H9 (cell line): ENCODE measurements at regions not wholly inside any gene's neighbourhood (a gene's known extent, or its start where the extent isn't known, plus 50 kb on each side); places are given as distances from the start of the nearest gene placed in this dataset.

ENCODE experiments used
- DNase-seq: peaks from one replicate; pipeline ENCODE4 v3.0.0-alpha.2; 2017
- H2AFZ ChIP-seq: one replicate; pipeline ENCODE4 v1.6.1; 2013; ENCODE audit warnings: mild to moderate bottlenecking, low read length, control low read depth, moderate library complexity
- H2AK5ac ChIP-seq: 2 replicates; pipeline ENCODE4 v1.6.1; 2013; ENCODE audit warnings: low read length, control low read depth, mixed read lengths; ENCODE audit not compliant: insufficient read length
- H2BK120ac ChIP-seq: one replicate; pipeline ENCODE4 v1.6.1; 2013; ENCODE audit warnings: low read depth, mild to moderate bottlenecking, low read length, control low read depth, inconsistent platforms; ENCODE audit not compliant: poor library complexity, severe bottlenecking
- H2BK12ac ChIP-seq: 2 replicates; pipeline ENCODE4 v1.6.1; 2013; ENCODE audit warnings: low read length, control low read depth, mixed read lengths, low read depth; ENCODE audit not compliant: insufficient read length
- H2BK15ac ChIP-seq: 2 replicates; pipeline ENCODE4 v1.6.1; 2013; ENCODE audit warnings: low read depth, low read length, control low read depth
- H2BK20ac ChIP-seq: one replicate; pipeline ENCODE4 v1.6.1; 2013; ENCODE audit warnings: low read depth, mild to moderate bottlenecking, low read length, control low read depth, inconsistent platforms; ENCODE audit not compliant: poor library complexity, severe bottlenecking
- H2BK5ac ChIP-seq: 2 replicates; pipeline ENCODE4 v1.6.1; 2013; ENCODE audit warnings: low read length, control low read depth, mixed read lengths; ENCODE audit not compliant: insufficient read length
- H3K14ac ChIP-seq: 2 replicates; pipeline ENCODE4 v1.6.1; 2013; ENCODE audit warnings: low read length, control low read depth; ENCODE audit not compliant: insufficient read depth
- H3K18ac ChIP-seq: 2 replicates; pipeline ENCODE4 v1.6.1; 2013; ENCODE audit warnings: low read depth, mild to moderate bottlenecking, mixed read lengths, low read length, control low read depth; ENCODE audit not compliant: insufficient read length
- H3K23ac ChIP-seq: 2 replicates; pipeline ENCODE4 v1.6.1; 2013; ENCODE audit warnings: low read length, control low read depth, mixed read lengths, low read depth; ENCODE audit not compliant: insufficient read length
- H3K23me2 ChIP-seq: 2 replicates; pipeline ENCODE4 v1.6.1; 2013; ENCODE audit warnings: low read depth, mild to moderate bottlenecking, mixed read lengths, low read length, control low read depth; ENCODE audit not compliant: insufficient read length, poor library complexity, severe bottlenecking
- H3K27ac ChIP-seq: 2 replicates; pipeline ENCODE4 v1.5.1; 2013; ENCODE audit warnings: low read length, control low read depth, mixed read lengths, low read depth; ENCODE audit not compliant: insufficient read length
- H3K27me3 ChIP-seq: 2 replicates; pipeline ENCODE4 v1.6.1; 2013; ENCODE audit warnings: low read length, control low read depth, inconsistent platforms; ENCODE audit not compliant: insufficient read depth
- H3K4ac ChIP-seq: 2 replicates; pipeline ENCODE4 v1.6.1; 2013; ENCODE audit warnings: low read depth, mild to moderate bottlenecking, control low read depth, inconsistent platforms, low read length, moderate library complexity
- H3K4me1 ChIP-seq: 2 replicates; pipeline ENCODE4 v1.6.1; 2013; ENCODE audit warnings: low read length, control low read depth, inconsistent platforms; ENCODE audit not compliant: insufficient read depth
- H3K4me2 ChIP-seq: 2 replicates; pipeline ENCODE4 v1.6.1; 2013; ENCODE audit warnings: low read length, control low read depth, mixed read lengths; ENCODE audit not compliant: insufficient read length, insufficient read depth
- H3K56ac ChIP-seq: 2 replicates; pipeline ENCODE4 v1.6.1; 2013; ENCODE audit warnings: low read depth, mild to moderate bottlenecking, mixed read lengths, low read length, control low read depth; ENCODE audit not compliant: insufficient read length
- H3K79me1 ChIP-seq: 2 replicates; pipeline ENCODE4 v1.6.1; 2013; ENCODE audit warnings: low read depth, mild to moderate bottlenecking, moderate library complexity, low read length, control low read depth, inconsistent platforms; ENCODE audit not compliant: insufficient read depth, poor library complexity, severe bottlenecking
- H3K79me2 ChIP-seq: 2 replicates; pipeline ENCODE4 v1.6.1; 2013; ENCODE audit warnings: low read length, control low read depth, inconsistent platforms; ENCODE audit not compliant: insufficient read depth
- H3K9ac ChIP-seq: 2 replicates; pipeline ENCODE4 v1.6.1; 2013; ENCODE audit warnings: low read length, control low read depth, mixed read lengths; ENCODE audit not compliant: insufficient read length; ENCODE audit errors: extremely low read depth
- H3K9me3 ChIP-seq: one replicate; pipeline ENCODE4 v1.6.1; 2013; ENCODE audit warnings: low read depth, low read length, inconsistent platforms; ENCODE audit not compliant: control insufficient read depth
- H3T11ph ChIP-seq: one replicate; pipeline ENCODE4 v1.6.1; 2013; ENCODE audit warnings: mild to moderate bottlenecking, low read length, control low read depth, inconsistent platforms
- H4K20me1 ChIP-seq: one replicate; pipeline ENCODE4 v1.6.1; 2013; ENCODE audit not compliant: control insufficient read depth, insufficient read length, insufficient read depth
- H4K5ac ChIP-seq: 2 replicates; pipeline ENCODE4 v1.6.1; 2013; ENCODE audit warnings: low read depth, mild to moderate bottlenecking, mixed read lengths, low read length, control low read depth; ENCODE audit not compliant: insufficient read length
- H4K8ac ChIP-seq: replicated peaks from 2 replicates; pipeline ENCODE4 v1.6.1; 2013; ENCODE audit warnings: low read length, control low read depth, mixed read lengths, low read depth; ENCODE audit not compliant: insufficient read length
- H4K91ac ChIP-seq: 2 replicates; pipeline ENCODE4 v1.6.1; 2013; ENCODE audit warnings: low read depth, mild to moderate bottlenecking, moderate library complexity, mixed read lengths, low read length, control low read depth; ENCODE audit not compliant: insufficient read length
- H3K27ac Mint-ChIP-seq, 3 experiments: 2 replicates in 2 of 3; 3 replicates in 1 of 3; pipeline ENCODE4 v1.8.0; 2020 to 2021; ENCODE audit warnings: mixed read lengths in 3 of 3, mild to moderate bottlenecking in 1 of 3, moderate library complexity in 1 of 3
- H3K27me3 Mint-ChIP-seq: 2 replicates; pipeline ENCODE4 v1.8.0; 2021; ENCODE audit warnings: low read depth, mild to moderate bottlenecking, moderate library complexity, mixed read lengths
- H3K36me3 Mint-ChIP-seq, 3 experiments: 2 replicates in 2 of 3; 3 replicates in 1 of 3; pipeline ENCODE4 v1.8.0; 2020 to 2021; ENCODE audit warnings: low read depth in 3 of 3, mixed read lengths in 3 of 3; ENCODE audit not compliant: insufficient read depth in 1 of 3
- H3K4me1 Mint-ChIP-seq, 2 experiments: 2 replicates each; pipeline ENCODE4 v1.8.0; 2020; ENCODE audit warnings: mixed read lengths in 2 of 2
- H3K4me3 Mint-ChIP-seq, 2 experiments: 2 replicates in 1 of 2; 3 replicates in 1 of 2; pipeline ENCODE4 v1.8.0; 2020 to 2021; ENCODE audit warnings: mild to moderate bottlenecking in 2 of 2, mixed read lengths in 2 of 2, moderate library complexity in 1 of 2
- H3K9me3 Mint-ChIP-seq, 2 experiments: 2 replicates in 1 of 2; 3 replicates in 1 of 2; pipeline ENCODE4 v1.8.0; 2020; ENCODE audit warnings: mild to moderate bottlenecking in 2 of 2, mixed read lengths in 2 of 2, moderate library complexity in 1 of 2
- WGBS: extraction: QIAGEN DNeasy Blood & Tissue Kit; methylation state at CpG from one replicate; pipeline ENCODE4 v1.1.7; 2013; ENCODE audit warnings: missing lambda C conversion rate, low lambda C conversion rate, mixed read lengths; ENCODE audit not compliant: insufficient read length; ENCODE audit errors: extremely low coverage; 5-methylcytosine and 5-hydroxymethylcytosine counted together
- TF ChIP-seq, protein P1 (sequence below): fragments of 200-600 bp; sonication (generic); conservative IDR thresholded peaks from 3 replicates; pipeline ENCODE4 v1.8.0; 2021; ENCODE audit warnings: antibody characterized with exemption, mild to moderate bottlenecking

GRCh38 chr5:86890375-86890774 is 272.6 kb downstream of the COX7C start:
- H2BK15ac ChIP-seq: no peak overlapping the region
- WGBS: no CpG with 5 or more reads among the region's 1 CpG
- H3K4me3 Mint-ChIP-seq: no peak overlapping the region
- H3K9ac ChIP-seq: no peak overlapping the region
- H3K27me3 Mint-ChIP-seq: no peaks in the 10 kb centered on the region
- H2AFZ ChIP-seq: no peak overlapping the region
- H4K8ac ChIP-seq: no peak overlapping the region
- no peak overlapping the region for H2BK20ac ChIP-seq
- no peak overlapping the region for H2BK5ac ChIP-seq
- no peak overlapping the region for H3K18ac ChIP-seq
- H3K27ac ChIP-seq: no peak overlapping the region
- H3T11ph ChIP-seq: no peak overlapping the region
- no peak overlapping the region for H3K56ac ChIP-seq
- H3K14ac ChIP-seq: no peak overlapping the region
- H3K79me2 ChIP-seq: no peaks in the 10 kb centered on the region
- H4K20me1 ChIP-seq: no peaks in the 10 kb centered on the region
- H3K27ac Mint-ChIP-seq: no peak overlapping the region
- H2BK120ac ChIP-seq: no peak overlapping the region
- no peaks in the 10 kb centered on the region for H3K9me3 ChIP-seq
- H4K5ac ChIP-seq: no peak overlapping the region
- no peak overlapping the region for H2AK5ac ChIP-seq
- H3K36me3 Mint-ChIP-seq: no peaks in the 10 kb centered on the region
- no peak overlapping the region for H3K23ac ChIP-seq
- H3K9me3 Mint-ChIP-seq: no peaks in the 10 kb centered on the region
- no peaks in the 10 kb centered on the region for H3K27me3 ChIP-seq
- no peaks in the 10 kb centered on the region for H3K79me1 ChIP-seq
- no peak overlapping the region for H3K4me2 ChIP-seq
- no peaks in the 10 kb centered on the region for H3K4me1 Mint-ChIP-seq
- no peak overlapping the region for H3K4ac ChIP-seq
- no peak overlapping the region for H4K91ac ChIP-seq
- H2BK12ac ChIP-seq: no peak overlapping the region
- no peaks in the 10 kb centered on the region for H3K23me2 ChIP-seq
- DNase-seq: no peak
- TF ChIP-seq, protein P1, sequence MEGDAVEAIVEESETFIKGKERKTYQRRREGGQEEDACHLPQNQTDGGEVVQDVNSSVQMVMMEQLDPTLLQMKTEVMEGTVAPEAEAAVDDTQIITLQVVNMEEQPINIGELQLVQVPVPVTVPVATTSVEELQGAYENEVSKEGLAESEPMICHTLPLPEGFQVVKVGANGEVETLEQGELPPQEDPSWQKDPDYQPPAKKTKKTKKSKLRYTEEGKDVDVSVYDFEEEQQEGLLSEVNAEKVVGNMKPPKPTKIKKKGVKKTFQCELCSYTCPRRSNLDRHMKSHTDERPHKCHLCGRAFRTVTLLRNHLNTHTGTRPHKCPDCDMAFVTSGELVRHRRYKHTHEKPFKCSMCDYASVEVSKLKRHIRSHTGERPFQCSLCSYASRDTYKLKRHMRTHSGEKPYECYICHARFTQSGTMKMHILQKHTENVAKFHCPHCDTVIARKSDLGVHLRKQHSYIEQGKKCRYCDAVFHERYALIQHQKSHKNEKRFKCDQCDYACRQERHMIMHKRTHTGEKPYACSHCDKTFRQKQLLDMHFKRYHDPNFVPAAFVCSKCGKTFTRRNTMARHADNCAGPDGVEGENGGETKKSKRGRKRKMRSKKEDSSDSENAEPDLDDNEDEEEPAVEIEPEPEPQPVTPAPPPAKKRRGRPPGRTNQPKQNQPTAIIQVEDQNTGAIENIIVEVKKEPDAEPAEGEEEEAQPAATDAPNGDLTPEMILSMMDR: no peak
- no peaks in the 10 kb centered on the region for H3K4me1 ChIP-seq
